ENCODE measurements at regions not wholly inside any gene's neighbourhood (a gene's known extent, or its start where the extent isn't known, plus 50 kb on each side); places are given as distances from the start of the nearest gene placed in this dataset.
A peak's percentile ranks its signal among the peaks of the same experiment; 100 is the strongest.

- Histone ChIP-seq H3K4ac (ENCODE audit: low read depth, low read length) (no peak overlapping the region), H3K4me3 (ENCODE audit: insufficient read depth, low read depth, low read length) (no peak overlapping the region), H3K27ac (ENCODE audit: insufficient read depth, low read length) (no peak overlapping the region), H3K4me1 (ENCODE audit: control insufficient read depth, insufficient read depth, low read length) (no peaks in the 10 kb centered on the region), H4K5ac (ENCODE audit: low read depth, low read length) (no peak overlapping the region), H3K79me1 (ENCODE audit: low read depth in 1 of 2, low read length in 2 of 2) (no peaks in the 10 kb centered on the region), H4K8ac (ENCODE audit: low read depth in 2 of 2, low read length in 2 of 2) (no peak overlapping the region), H3K9me3 (ENCODE audit: control insufficient read depth, insufficient read depth, low read length) (no peaks in the 10 kb centered on the region), H2AK5ac (ENCODE audit: low read depth, low read length) (no peak overlapping the region), H3K18ac (ENCODE audit: low read depth, low read length) (no peak overlapping the region), H2AK9ac (replicated peaks; ENCODE audit: low read depth, low read length, poor library complexity) (no peak overlapping the region), H3K9me1 (ENCODE audit: insufficient read depth, low read length) (no peaks in the 10 kb centered on the region), H3K27me3 (ENCODE audit: control insufficient read depth, insufficient read depth, low read length) (no peaks in the 10 kb centered on the region), H3K36me3 (ENCODE audit: control insufficient read depth, insufficient read depth, low read length) (no peaks in the 10 kb centered on the region), H2AFZ (replicated peaks; ENCODE audit: low read length, poor library complexity) (peak overlapping the region; percentile 7), H4K91ac (ENCODE audit: insufficient read depth, low read depth, low read length) (no peak overlapping the region), H2BK5ac (ENCODE audit: low read depth, low read length, poor library complexity, severe bottlenecking) (no peak overlapping the region), H2BK15ac (ENCODE audit: low read depth, low read length) (no peak overlapping the region), H3K14ac (replicated peaks; ENCODE audit: low read depth, low read length) (no peak overlapping the region), H4K20me1 (ENCODE audit: insufficient read depth, low read length) (no peaks in the 10 kb centered on the region), H3K9ac (ENCODE audit: low read depth, low read length) (no peak overlapping the region), H3K4me2 (ENCODE audit: low read depth, low read length) (no peak overlapping the region), H3K56ac (ENCODE audit: extremely low read depth, insufficient read depth, low read length) (no peak overlapping the region), H2BK120ac (ENCODE audit: low read depth, low read length) (no peak overlapping the region), H3K23ac (ENCODE audit: low read depth, low read length) (no peak overlapping the region), H2BK20ac (ENCODE audit: low read depth, low read length) (no peak overlapping the region)
- CTCF ChIA-PET = no interaction called here
- TF ChIP-seq POLR2A (IDR thresholded peaks at IDR 0.05; ENCODE audit: low read depth, low read length) (no peak), FOS (IDR thresholded peaks at IDR 0.05; ENCODE audit: low read depth, low read length) (no peak), RAD21 (IDR thresholded peaks at IDR 0.05; ENCODE audit: low read length) (no peak), RCOR1 (IDR thresholded peaks at IDR 0.05; ENCODE audit: insufficient replicate concordance, low read length) (no peak), BHLHE40 (IDR thresholded peaks at IDR 0.05; ENCODE audit: low read depth, low read length) (no peak), MXI1 (IDR thresholded peaks at IDR 0.05; ENCODE audit: borderline replicate concordance, low read depth, low read length) (no peak), CHD1 (IDR thresholded peaks at IDR 0.05; ENCODE audit: low read depth, low read length) (no peak), SMC3 (IDR thresholded peaks at IDR 0.05; ENCODE audit: low read depth, low read length) (no peak), CTCF (conservative IDR thresholded peaks at IDR 0.05; ENCODE audit: low read depth, low read length) (no peak), MAFK (IDR thresholded peaks at IDR 0.05; ENCODE audit: low read depth, low read length) (no peak), MAZ (IDR thresholded peaks at IDR 0.05; ENCODE audit: borderline replicate concordance, low read depth, low read length) (no peak), RFX5 (IDR thresholded peaks at IDR 0.05; ENCODE audit: low read depth, low read length) (no peak), NFE2L2 (IDR thresholded peaks at IDR 0.05; ENCODE audit: low read depth, low read length) (no peak), CEBPB (IDR thresholded peaks at IDR 0.05; ENCODE audit: low read depth, low read length) (no peak)
- TF ChIP-seq, protein P1, sequence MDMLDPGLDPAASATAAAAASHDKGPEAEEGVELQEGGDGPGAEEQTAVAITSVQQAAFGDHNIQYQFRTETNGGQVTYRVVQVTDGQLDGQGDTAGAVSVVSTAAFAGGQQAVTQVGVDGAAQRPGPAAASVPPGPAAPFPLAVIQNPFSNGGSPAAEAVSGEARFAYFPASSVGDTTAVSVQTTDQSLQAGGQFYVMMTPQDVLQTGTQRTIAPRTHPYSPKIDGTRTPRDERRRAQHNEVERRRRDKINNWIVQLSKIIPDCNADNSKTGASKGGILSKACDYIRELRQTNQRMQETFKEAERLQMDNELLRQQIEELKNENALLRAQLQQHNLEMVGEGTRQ (IDR thresholded peaks at IDR 0.05; ENCODE audit: low read depth, low read length) = no peak
- TF ChIP-seq, protein P2, sequence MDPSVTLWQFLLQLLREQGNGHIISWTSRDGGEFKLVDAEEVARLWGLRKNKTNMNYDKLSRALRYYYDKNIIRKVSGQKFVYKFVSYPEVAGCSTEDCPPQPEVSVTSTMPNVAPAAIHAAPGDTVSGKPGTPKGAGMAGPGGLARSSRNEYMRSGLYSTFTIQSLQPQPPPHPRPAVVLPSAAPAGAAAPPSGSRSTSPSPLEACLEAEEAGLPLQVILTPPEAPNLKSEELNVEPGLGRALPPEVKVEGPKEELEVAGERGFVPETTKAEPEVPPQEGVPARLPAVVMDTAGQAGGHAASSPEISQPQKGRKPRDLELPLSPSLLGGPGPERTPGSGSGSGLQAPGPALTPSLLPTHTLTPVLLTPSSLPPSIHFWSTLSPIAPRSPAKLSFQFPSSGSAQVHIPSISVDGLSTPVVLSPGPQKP (IDR thresholded peaks at IDR 0.05; ENCODE audit: borderline replicate concordance, low read depth, low read length) = no peak
- POLR2A ChIA-PET (ENCODE audit: unreplicated experiment) = no interaction called here
- dilution Hi-C loops (cut with HindIII; ENCODE audit: low sequenced_read_pairs, unreplicated experiment) = no loop called here
- DNase-seq (no peak), ATAC-seq (ENCODE audit: low read depth) (no peak)
- intact Hi-C loops (cut with micrococcal nuclease) = no loop called here
- in situ Hi-C loops (cut with MboI; ENCODE audit: low sequenced_read_pairs) = no loop called here
- WGBS, 2 experiments (ENCODE audit: extremely low coverage in 2 of 2, insufficient read length in 1 of 2) = no CpG with 5 or more reads among the region's 1 CpG
- BruUV-seq (replicated peaks) = no TSS peak
Observed at GRCh38 chr13:64272681-64273080, 2857.0 kb upstream of the PCDH20 start.
